ENCODE measurements at regions not wholly inside any gene's neighbourhood (a gene's known extent, or its start where the extent isn't known, plus 50 kb on each side); places are given as distances from the start of the nearest gene placed in this dataset.

DNA sequence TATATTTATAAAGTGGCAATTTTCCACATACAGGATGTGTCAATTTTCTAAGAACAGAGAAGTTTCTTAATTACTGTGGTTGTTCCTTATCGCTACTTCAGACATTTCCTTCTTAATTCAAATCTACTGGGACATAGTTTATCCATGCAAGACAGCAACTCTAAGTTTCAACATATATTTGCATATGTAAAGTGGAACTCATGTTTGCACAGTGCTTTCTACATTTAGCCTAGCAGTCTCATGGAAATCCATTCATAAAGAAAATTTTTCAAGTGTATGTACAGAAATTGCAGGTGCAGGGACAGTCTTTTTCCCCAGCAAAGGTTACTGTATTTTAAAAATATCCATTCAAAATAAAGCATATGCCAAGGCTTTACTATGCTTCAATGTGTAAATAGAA, 956.7 kb upstream of the SEL1L start:
- no peak for DNase-seq

GRCh38 chr14:82492157-82492556, 958.5 kb upstream of the SEL1L start:
- no peak for DNase-seq

GRCh38 chr14:82500222-82500621, 966.6 kb upstream of the SEL1L start:
- DNase-seq, result no peak

- DNase-seq, result no peak
These were observed 967.9 kb upstream of the SEL1L start for GRCh38 chr14:82501554-82501953.

GRCh38 chr14:82502043-82502442, 968.4 kb upstream of the SEL1L start:
- DNase-seq, result no peak

- DNase-seq, result no peak
These were observed 971.2 kb upstream of the SEL1L start for GRCh38 chr14:82504894-82505293.

DNA sequence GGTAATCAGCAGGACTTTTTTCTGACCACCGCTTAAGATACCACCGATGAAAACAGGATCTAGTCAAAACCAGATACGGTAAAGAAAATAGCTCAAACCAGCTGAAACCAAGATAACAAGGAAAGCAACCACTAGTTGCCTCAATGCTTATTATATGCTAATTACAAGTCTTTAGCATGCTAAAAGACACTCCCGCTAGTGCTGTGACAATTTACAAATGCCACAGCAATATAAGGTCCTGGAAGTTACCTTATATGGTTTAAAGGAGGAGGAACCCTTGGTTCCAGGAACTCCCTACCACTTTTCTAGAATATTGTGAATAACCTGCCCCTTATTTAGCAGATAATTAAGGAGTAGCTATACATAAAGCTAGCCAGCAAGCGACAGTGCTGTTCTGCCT, 976.4 kb upstream of the SEL1L start:
- DNase-seq, result no peak

DNA sequence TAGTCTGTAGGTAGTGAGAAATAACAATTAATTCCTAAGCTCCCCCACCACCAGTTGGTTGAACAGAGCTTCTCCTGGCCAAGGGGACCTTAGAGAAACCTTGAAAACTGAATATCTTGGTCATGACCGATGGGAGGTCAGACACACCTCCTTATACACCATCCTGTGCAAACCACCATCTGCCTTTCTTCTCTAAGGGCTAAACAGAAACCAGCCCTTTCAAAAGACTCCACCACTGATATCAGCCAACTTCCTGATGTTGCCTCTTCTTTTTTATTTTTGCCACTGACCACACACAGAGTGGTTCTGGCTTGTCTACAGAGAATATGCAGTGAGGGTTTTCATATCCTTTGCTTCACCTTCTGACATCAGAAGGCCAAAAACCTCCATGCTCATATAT, 977.7 kb upstream of the SEL1L start:
- DNase-seq, result no peak

DNA sequence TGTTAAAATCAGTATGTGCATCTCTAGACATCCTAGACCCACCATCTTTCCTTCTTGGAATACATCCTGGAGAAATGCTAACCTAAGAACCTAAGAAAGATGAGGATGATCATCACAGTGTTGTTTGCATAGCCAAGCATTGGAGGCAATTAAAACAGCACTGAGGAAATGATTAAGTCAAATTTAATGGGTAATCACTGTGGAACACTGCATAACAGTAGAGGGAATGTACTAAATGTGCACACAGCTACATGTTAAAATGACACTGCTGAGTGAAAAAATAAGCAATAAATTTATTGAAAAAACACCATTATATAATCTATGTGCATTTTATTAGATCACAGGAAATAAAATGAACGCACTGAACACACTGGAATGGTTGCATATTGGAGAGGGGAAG, 987.1 kb upstream of the SEL1L start:
- no peak for DNase-seq

DNA sequence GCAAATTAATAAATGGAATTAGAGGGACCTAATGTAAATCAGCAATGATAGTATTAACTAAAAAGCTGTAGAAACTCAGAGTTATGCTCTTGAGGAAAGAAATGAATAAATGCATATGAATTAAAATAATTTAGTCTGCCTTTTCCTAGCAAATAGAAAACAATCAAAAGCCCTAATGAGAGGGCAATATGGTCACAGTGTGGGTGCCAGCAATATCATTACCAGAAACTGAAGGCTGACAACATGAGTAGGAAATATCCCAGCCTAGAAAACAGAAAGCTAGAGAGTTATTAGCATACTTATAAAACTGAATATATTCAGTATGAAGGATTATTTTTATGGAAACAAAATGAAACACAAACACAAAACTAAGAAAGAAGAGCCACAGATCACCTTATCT, 987.5 kb upstream of the SEL1L start:
- no peak for DNase-seq

GRCh38 chr14:82528016-82528415, 994.4 kb upstream of the SEL1L start:
- DNase-seq, result no peak

DNA sequence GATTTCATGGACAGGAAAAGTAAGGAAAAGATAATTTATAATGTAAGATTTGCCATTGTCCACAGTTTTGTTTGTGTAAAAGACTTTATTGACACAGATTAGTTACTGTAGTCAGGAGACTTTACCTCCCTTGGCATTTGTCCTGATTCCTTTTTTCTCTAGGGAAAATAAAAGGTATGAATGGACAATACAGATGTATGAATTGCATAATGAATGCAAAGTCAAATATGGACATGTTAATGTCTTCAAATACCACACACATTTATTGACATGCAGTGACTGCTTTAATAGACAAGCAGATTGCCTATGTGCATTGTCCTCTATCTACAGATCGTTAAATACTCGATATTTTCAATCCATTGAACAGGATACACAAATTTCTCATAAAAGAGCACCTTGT, 999.7 kb upstream of the SEL1L start:
- DNase-seq, result no peak

DNA sequence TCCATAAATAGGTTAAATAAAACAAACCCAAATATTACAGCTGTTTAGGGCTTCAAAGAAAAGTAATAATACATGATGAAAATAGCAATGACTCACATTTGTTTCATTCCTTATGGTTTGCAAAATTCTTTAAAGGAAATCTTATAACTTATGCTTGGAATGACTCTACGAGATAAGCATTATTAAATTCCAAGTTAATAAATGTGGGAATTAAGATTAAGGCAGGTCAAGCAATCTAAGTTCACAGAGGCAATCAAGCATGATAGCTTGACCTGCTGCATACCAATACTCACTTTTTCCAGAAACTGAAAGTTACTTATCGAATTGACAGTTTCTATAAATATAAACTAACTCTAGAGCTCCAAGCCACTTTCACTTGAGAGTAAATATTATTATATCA, 1002.9 kb upstream of the SEL1L start:
- no peak for DNase-seq

DNA sequence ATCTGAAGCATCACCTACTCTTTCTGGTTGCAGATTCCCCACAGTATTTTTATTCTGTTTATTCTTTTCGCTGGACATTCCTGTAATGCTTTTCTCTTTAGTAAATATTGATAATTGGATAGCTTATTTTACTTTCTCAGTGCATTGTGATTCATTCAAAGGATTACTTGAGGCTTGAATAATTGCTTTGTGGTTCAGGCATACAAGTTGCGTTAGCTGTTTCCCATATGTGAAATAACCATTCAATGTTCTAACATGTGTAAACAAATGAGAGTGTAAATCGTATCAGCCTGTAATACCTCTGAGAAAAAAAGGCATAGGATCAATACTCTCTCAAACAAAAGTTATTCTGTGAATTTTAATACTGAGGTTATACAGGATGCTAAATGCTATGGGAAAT, 1004.2 kb upstream of the SEL1L start:
- DNase-seq, result no peak

GRCh38 chr14:82546401-82546800, 1012.7 kb upstream of the SEL1L start:
- DNase-seq, result no peak

GRCh38 chr14:82549306-82549990, 1015.8 kb upstream of the SEL1L start:
- no peak for DNase-seq

DNA sequence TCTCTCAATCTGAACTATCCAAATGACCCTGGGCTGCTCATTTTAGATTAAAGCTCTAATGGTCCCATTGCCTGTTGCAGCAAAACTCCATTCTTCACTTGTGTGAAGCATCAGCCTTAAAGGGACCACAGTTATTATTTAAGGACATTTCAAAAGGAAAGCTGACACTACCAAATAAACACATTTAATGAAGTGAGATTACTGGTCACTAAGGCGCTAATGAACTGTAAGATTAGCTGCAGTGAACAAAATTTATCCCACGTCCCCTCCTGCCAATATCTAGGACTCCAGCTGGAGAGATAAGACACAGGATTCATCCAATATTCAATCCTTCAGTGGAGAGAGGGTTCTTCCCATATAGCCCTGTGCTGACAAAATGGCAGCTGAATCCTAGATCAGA, 1029.2 kb upstream of the SEL1L start:
- no peak for DNase-seq

GRCh38 chr14:82565825-82566224, 1032.2 kb upstream of the SEL1L start:
- DNase-seq, result no peak

GRCh38 chr14:82587226-82587625, 1053.6 kb upstream of the SEL1L start:
- no peak for DNase-seq

DNA sequence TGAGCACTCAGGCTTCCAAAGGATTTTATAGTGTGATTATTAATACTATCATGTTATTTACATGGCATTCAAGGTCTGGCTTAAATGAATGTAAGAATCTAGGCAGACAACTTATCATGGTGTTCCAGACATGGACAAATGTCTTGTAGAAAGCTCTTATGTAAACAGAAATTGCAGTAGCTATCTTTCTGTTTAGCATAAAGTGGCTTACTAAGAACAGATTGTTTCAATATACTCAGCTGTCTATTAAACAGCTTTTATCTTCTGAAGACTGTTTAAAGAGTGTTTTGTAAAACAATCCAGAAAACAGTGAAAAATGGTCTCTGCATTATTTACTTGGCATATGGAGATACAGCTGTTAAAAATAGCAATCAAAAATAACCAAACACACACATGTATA, 1061.8 kb upstream of the SEL1L start:
- no peak for DNase-seq

GRCh38 chr14:82602794-82603193, 1069.1 kb upstream of the SEL1L start:
- no peak for DNase-seq

GRCh38 chr14:82604819-82605218, 1071.2 kb upstream of the SEL1L start:
- no peak for DNase-seq

DNA sequence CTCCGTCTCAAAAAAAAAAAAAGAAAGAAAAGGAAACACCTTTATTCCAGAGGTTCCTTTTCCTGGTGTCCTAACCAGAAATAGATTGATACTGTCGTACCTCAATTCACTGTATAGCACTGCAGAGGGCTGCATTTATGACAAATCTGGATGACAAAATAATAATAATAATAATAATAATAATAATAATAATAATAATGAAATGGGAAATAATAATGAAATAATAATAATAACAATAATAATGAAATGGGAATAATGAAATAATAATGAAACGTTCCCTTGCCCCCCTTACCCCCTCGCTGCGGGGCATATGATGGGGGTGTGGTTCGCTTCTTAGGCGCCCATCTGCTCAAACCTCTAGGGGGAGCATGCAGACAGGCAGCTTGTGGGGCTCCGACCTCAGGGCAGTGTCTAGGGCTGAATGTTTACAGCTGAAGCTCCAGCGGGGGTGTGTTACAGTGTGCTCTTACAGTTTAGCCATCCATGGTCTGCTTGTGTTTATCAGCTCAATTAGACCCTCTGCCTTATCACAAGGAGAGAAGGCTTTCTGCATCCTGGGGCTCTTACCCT, 1088.3 kb upstream of the SEL1L start:
- no peak for DNase-seq

- DNase-seq, result no peak
These were observed 1092.8 kb upstream of the SEL1L start for GRCh38 chr14:82626156-82627066.
